ENCODE measurements at regions not wholly inside any gene's neighbourhood (a gene's known extent, or its start where the extent isn't known, plus 50 kb on each side); places are given as distances from the start of the nearest gene placed in this dataset.

- DNase-seq, result no peak
Observed at GRCh38 chr15:45743426-45744235, 108.8 kb downstream of the SQOR start.

GRCh38 chr15:45744236-45744589 lies 109.4 kb downstream of the SQOR start:
- DNase-seq, result peak; percentile 41

- no peak for DNase-seq
Observed at GRCh38 chr15:45747426-45747825, 112.6 kb downstream of the SQOR start.

DNA sequence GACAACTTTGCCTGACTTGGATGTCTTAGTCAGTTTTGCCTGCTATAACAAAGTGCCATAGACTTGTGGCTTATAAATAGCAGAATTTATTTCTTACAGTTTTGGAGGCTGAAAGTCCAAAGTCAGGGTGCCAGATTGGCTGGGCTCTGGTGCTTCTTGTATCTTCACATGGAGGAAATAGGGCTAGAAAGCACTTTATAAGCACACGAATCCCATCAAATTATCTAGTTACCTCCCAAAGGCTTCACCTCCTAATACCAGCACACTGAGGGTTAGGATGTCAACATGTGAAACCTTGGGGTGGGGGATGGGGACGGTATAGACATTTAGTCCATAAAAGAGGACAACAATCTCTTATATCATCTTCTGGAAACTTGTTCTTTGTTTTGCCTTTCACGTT lies 116.8 kb downstream of the SQOR start:
- no peak for DNase-seq

- no peak for DNase-seq
Observed at GRCh38 chr15:45759936-45760335, 125.1 kb downstream of the SQOR start.

GRCh38 chr15:45762726-45763125 lies 127.9 kb downstream of the SQOR start:
- DNase-seq, result no peak

GRCh38 chr15:45763170-45763869 lies 128.5 kb downstream of the SQOR start:
- DNase-seq, result no peak

GRCh38 chr15:45773149-45773548 lies 138.3 kb downstream of the SQOR start:
- DNase-seq, result no peak

- no peak for DNase-seq
Observed at GRCh38 chr15:45776772-45777171, 141.9 kb downstream of the SQOR start.

DNA sequence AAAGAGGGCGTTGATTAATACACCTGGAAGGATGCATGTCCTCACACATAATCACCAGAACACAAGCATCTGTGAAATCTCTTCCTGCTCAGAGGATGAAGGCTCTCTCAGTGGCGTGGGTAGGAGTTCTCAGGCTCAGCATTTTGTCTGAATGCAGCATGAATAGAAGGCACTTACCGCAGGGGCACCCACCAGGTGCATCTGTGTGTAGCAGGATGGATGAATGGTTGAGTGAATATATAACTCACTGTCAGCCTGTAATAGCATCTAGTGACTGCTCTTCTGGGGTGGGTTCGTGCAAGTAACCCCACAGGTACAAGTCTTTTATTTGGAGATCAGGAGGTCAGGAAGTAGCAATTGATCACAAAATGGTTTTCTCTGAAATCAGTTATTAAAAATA lies 143.0 kb downstream of the SQOR start:
- no peak for DNase-seq

DNA sequence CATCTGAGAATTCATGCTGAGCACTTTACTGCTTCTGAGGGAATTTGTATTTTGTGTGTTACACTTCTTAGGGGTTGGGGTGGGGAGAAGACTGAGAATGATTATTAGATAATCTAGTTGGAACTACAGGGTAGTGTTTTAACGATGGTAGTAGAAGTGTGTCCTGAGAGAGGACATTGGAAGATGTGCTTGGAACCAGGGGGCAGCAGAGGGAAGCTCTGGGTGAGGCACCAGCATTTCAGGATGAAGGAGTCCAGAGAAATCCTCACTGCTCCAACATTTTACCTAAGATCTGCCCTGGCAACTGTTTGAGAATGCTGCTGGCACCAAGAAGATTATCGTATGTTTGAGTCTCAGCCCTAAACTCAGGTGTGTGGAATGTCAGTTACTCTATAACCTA lies 145.5 kb downstream of the SQOR start:
- no peak for DNase-seq

- DNase-seq, result no peak
Observed at GRCh38 chr15:45784656-45785055, 149.8 kb downstream of the SQOR start.

DNA sequence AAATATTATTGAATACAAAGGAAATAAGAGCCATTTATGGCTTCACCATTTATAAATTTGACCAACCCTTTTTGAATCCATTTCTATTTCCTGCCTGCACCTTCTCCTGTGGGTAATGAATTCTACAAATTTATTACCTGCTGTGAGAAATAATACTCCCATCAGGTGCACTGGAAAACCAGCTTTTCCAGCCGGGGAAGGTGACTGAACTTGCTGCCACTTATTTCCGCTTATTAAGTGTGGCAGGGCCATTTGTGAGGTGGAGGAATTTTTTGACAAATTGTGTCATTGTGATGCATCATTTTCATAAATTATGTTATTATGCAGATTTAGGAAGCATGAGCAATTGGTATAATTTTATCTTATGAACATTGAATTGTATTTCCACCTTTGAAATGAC lies 151.1 kb downstream of the SQOR start:
- DNase-seq, result no peak

- peak; percentile 43 for DNase-seq
Observed at GRCh38 chr15:45790325-45790943, 155.6 kb downstream of the SQOR start.

DNA sequence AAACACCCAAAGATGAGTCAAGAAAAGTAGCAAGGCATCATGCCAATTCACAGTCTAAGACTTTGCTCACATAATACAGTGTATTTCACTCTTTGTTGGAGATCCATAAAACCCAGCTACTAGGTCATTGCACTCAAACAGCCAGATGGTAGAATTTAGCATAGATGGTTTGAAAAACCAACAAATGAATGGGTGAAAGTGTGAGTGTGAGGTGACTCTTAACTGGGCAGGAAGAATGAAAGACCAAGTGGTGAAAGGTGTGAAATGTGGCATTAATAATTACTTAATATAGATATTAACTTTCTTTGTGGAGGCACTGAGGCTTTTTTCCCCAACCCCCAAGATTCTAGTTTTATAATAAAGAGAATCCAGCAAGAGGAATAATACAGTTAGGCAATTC lies 159.5 kb downstream of the SQOR start:
- DNase-seq, result no peak

GRCh38 chr15:45794712-45795439 lies 160.0 kb downstream of the SQOR start:
- DNase-seq, result no peak

GRCh38 chr15:45795440-45796069 lies 160.7 kb downstream of the SQOR start:
- DNase-seq, result peak; percentile 33

GRCh38 chr15:45796433-45796832 lies 161.6 kb downstream of the SQOR start:
- DNase-seq, result no peak

- peak; percentile 92 for DNase-seq
Observed at GRCh38 chr15:45799508-45799907, 164.7 kb downstream of the SQOR start.

- DNase-seq, result no peak
Observed at GRCh38 chr15:45801543-45801942, 166.7 kb downstream of the SQOR start.

- no peak for DNase-seq
Observed at GRCh38 chr15:45802140-45802539, 167.3 kb downstream of the SQOR start.

GRCh38 chr15:45804028-45804427 lies 169.2 kb downstream of the SQOR start:
- no peak for DNase-seq

DNA sequence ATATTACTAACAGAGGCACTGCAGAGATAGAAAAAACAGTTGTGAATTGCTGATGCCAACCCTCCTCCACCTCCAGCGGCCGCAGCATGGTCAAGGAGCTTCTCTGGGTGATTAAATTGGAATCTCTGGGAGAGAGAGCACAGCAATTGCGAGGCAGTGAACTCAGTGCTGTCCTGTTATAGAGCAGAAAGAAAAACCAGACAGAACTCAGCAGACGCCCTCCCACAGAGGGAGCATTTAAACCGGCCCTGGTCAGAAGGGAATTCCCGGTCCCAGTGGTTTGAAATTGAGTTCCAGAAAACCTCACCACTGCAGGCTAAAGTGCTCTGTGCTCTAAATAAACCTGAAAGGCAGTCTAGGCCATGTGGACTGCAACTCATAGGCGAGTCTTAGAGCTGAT lies 175.4 kb downstream of the SQOR start:
- DNase-seq, result no peak

Data from MV-4-11 (cell line).